Activated CD8-positive, alpha-beta memory T cell treated with anti-CD3 and anti-CD28 coated beads, Interleukin-2, amount 50 U/mL, for 48 hours (primary cell): ENCODE measurements at regions not wholly inside any gene's neighbourhood (a gene's known extent, or its start where the extent isn't known, plus 50 kb on each side); places are given as distances from the start of the nearest gene placed in this dataset.

Source experiments
- DNase-seq: peaks from one replicate; pipeline ENCODE4 v3.0.0-alpha.2; 2020

DNA sequence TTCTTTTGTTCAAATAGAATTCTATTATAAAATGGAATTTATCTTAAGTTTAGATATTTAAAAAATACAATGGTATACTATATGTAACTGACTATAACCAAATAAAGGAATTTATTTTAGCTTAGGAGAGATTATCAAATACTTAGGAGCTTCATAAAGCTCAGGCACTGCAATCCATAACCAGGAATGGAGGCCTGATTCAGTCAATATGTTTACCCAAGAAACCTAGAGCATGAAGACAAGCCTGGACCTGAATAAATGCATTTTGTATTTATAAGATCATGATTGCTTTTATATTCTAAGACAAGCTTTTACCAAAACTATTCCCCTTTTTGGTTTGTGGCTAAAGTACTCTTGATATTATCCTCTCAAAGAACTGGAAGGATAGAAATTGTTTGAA, 742.6 kb downstream of the FAT4 start:
- no peak for DNase-seq

DNA sequence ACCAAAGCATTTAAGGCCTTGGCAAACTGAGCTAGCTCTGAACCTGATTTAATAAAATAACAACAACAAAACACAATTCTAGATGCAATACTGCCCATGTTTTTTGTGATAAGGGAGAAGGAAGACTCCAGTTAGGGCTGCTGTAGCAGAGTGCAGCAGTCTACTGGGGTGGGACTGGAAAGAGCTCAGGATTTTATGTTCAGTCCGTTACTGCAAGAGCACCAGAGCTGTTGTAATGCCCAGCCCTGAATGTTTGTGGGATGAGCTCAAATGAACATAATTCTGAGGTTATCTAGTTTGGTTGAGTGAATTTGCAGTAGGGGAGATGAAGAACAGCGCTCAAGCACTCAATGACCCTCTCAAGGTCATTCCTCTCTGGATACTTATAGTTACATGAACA, 743.8 kb downstream of the FAT4 start:
- no peak for DNase-seq

DNA sequence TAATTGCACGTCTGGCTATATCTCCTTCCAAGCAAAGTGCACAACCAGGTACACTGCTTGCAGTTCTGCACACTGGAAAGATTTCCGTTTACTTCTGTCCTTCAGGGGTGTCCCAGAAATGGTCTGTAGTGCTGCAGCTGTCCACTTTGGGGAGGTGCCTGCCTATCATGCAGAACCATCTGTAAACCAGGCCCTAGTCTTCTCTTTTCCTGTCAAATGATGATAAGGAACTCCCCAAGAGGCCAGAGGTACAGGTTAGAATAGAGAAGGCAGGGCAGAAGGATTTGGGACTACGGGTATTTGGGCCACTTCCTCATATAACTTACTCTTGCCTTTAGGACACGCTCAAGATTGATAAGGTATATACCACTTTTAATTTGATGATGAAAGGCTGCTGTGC, 746.9 kb downstream of the FAT4 start:
- no peak for DNase-seq

DNA sequence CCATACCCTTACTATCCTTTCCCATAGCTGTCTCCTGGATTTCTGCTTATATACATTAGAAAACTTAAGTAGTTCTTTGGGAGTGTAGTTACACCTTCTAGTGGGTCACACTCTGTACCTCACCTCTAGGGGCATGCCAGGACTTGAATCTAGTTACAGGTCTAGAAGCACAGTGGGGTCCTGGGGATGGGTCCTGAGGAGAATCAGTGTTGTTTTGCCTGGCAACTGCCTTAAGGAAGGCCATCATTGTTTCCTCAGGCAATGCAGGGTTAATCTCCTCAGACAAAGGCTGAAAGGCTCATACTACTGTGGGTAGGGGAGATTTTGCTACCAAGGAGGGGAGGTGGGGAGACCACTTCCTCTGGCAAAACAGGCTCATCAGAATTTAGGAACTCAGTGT, 750.3 kb downstream of the FAT4 start:
- DNase-seq, result no peak

DNA sequence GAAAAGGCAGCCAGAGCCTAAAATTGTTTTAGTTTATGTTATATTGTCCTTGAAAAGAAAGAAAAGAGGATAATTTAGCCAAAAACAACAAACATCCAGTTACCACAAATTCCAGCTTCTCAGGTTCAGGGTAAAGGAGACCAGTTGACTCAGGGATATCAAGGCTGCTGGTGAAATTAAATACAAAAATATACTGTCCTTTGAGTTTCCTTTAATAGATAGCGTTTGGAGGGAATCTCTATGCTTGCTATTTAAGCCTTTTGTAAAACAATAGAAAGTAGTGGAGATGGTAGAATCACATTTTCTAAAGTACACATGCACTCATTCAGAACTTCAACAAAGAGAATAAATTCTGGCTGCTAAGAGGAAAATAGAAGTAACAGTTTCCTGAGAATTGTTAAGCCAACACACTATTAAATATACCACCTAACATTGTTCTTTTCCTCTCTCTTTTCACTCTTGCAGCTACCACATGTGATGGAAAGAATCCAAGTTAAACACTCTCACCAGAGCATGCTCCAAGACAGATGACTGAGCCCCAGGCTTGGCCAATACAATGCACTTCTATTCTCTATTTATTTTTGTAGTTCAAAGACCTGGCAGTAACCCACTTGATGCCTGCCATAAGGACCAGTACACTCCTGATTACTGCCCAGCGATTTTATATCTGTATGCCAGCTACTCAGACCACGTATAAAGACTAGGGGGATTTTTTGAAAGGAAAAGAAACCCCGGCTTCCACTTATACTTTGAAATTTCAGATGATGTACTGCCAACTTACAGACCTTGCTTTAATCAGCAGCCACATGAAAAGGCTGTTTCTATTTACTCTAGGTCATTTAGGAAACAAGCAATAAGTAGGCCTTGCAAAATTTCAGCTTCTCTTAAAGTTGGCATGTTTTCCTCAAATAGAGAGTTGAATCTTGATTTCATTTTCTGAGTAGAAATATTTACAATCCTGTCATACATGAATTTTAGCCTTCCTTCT, 756.9 kb downstream of the FAT4 start:
- no peak for DNase-seq

DNA sequence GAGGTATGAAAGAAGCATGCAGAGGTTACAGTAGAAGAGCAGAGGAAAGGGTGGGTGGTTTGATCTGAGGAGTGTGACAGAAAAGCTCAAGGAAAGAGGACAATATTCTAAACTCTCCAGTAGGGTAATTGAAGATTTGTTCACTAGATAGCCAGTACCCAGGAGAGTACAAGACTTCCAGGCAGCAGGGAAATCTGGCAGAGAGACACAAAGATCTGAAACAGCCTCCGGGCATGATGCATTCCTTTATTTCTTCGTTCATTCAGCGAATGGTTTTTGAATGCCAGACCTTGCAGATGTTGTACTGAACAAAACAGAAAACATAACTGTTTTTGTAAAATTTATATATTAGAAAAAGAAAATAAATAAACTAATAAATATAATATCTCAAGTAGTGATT, 766.6 kb downstream of the FAT4 start:
- DNase-seq, result no peak

DNA sequence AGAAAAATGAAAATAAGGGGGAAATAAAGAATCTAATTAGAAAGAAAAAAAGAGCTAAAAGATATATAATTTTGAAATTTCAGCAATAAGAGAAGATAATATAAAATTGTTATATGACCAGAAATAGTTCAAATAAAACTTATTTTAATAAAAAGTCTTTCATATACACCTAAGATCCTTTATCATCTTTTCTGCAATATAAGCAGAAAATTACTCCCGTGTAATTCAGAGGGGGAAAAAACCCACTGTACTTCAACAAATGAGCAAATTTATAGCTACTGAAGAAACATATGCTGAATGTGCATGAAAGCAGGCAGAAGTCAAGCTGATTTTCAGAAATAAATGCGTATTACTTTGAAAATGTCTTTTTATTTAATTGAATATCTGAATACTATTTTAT, 771.3 kb downstream of the FAT4 start:
- no peak for DNase-seq

DNA sequence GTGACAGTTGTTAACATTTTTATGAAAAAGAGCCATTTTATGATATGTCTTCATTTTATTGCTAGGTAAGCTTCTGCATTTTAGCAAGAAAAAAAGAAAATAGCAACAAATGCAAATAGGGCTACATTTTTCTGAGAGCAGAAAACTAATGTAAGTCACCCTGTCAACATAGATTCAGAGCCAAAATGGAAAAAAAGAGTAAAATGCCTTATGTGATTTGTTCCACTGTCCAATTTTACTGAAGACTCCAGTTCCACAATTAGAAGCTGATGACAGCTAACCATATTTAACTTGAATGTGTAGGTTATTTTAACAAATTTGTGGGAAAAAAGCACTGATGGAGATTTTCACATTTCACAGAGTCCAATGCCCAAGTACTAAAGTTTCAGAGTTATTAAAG, 772.3 kb downstream of the FAT4 start:
- DNase-seq, result no peak

DNA sequence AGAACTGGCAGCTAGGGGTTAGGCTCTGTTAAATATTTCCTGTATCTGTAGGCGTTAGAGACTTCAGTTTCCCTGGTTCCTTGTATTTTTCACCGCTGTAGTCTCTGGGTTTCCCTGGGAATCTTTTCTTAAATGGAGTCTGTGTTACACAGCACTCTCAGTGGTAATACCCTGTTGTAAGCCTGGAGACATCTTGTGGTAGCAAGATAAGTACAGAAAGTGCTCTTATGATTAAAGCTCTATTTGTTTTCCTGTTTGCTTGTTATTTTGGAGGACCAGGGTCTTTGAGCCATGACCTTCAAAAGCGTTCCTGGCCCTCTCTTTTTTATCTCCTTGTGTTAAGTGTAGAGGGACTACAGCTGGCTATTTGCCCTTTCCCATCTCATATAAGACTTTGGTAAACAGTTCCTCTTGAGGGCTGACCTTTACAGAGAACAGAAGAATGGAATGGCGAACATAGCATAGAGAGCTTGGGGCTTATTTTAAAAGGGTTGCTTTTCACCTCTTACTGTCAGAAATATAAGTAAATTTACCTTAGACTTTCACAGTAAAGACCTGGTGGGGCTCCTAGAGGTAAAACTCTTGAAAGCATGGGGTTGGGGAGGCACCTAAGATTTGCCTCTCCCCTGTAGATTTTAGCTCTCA, 782.5 kb downstream of the FAT4 start:
- DNase-seq, result no peak

DNA sequence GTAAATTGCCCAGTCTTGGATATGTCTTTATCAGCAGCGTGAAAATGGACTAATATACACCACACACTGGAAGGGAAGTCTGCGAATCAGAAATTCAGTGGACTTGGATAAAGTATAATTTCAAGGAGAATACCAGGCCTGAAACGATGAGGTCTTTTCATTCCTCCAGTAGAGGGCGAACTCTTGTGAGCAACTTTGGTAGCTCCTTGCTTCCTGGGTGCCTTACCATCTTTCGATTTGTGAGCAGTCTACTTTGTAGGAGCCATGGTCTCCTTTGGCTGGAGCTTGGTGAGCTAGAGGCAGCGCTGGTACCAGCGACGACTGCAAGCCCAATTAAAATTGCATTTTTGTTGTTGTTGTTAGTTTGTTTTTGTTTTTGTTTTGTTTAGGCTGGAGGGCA, 791.9 kb downstream of the FAT4 start:
- DNase-seq, result no peak

- DNase-seq, result no peak
Observed at GRCh38 chr4:126109836-126110235, 795.1 kb downstream of the FAT4 start.

GRCh38 chr4:126113058-126113457, 798.3 kb downstream of the FAT4 start:
- no peak for DNase-seq

DNA sequence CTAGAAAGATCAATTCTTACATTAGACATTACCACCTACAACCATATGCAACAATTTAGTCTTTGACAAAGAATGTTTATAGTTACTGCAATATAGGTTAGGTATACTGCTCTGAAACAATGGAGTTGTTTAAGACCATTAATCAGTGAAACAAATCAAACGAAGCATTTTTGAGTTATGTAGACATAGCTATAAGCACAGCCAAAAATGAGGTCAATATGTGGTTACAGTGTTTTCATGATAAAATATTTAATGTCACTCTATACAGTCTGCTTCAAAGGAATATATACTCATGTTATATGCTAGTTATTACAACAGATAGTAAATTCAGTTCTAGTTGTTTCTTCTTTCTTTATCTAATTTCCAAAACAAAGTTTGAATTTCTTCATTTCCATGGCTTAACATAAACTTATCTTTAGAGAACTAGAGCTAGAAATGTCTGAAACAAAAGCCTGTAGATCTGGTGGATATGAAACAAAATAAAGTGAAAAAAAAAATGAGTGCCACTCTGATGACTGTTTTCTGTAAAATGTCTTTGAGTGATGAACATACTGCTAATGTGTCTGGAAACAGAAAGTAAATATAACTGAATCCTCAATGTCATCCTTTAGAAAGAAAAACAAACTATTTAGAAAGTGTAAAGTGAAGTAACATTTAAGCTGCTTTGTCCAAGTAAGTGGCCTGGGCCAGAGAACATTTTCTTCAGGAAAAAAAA, 809.0 kb downstream of the FAT4 start:
- DNase-seq, result no peak

GRCh38 chr4:126124818-126125217, 810.1 kb downstream of the FAT4 start:
- no peak for DNase-seq

GRCh38 chr4:126130215-126130614, 815.5 kb downstream of the FAT4 start:
- DNase-seq, result no peak

DNA sequence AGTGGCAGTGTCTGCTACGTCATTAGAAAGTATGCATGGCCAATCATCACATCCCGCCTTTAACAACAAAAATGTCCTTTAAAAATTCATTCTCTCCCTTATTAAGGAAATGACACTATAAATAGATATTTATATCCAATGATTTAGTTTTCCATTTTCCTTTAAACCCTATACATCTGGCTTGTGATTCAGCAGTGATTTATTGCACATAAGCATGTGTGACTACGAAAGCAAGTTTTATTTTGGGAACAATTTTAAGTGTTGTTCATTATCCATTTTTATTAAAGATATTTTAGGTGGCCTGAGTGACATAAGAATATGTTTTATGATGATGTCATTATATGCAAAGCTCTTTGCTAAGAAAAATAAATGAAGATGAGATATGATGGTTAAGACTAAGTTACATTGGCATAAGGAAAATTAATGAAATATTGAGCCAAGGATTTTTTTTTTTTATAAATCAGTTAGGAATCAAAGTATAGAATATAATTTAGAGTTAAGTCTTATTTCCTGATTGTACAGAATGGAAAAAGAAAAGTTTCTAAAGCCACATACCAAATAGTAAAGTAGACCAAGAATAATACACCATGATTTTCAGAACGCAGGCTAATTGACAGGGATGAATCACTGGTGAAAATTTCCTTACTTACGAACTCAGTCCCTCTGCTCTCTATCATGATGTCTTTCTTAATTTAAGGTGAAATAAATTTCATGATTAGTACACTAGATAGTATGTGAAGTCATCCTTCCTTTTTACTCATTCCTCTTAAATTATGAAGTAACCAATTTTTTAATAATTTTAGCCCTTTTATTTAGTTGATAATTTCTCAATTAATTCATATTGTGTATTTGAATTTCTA, 822.4 kb downstream of the FAT4 start:
- DNase-seq, result no peak

DNA sequence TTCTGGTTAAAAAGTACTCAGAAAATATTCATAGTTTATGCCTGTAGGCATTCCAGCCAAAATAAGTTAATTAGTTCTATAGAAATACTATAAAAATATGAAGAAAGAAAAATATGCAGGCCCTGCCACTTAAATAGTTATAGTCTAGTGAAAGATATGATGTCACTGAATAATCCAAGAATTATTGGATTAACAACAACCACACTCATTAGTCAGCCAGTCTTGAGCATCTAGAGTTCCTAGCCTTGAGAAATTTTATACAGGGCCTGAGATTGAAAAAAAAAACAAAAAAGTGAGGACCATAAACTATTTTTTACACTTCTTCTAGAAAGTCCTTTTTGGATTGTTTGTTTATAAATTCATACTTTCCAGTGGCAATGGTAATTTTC, 823.0 kb downstream of the FAT4 start:
- DNase-seq, result no peak

DNA sequence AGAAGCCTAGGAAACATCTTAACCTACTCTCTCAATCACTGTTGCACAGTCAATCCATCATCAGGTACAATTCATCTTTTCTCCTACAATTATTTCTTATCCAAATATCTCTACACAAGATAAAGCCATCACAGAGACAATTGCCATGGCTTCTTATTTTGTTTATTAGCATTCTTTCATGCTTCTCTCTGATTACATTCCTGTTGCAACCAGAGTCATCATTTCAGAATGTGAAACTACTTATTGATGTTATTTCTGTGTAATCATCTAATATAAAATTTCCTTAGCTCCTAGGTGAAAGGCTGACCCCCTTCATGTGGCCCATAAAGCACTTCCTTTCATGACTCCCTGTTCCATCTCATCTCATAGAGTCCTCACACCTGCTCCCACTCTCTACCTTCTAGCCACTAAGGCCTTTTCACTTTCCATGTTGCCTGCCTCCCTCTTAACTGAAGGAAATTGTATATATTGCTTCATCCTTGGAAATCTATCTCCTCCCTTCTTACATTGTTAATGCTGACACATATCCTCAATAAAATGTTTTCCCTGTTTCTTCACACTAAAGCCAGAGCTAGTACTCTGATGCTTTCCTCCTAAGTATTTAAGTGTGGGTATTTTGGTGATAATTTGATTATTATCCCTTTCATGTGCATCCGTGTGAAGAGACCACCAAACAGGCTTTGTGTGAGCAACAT, 829.9 kb downstream of the FAT4 start:
- DNase-seq, result no peak

- DNase-seq, result no peak
Observed at GRCh38 chr4:126168484-126168883, 853.7 kb downstream of the FAT4 start.

GRCh38 chr4:126172126-126172525, 857.4 kb downstream of the FAT4 start:
- no peak for DNase-seq

GRCh38 chr4:126174627-126175026, 859.9 kb downstream of the FAT4 start:
- DNase-seq, result no peak

DNA sequence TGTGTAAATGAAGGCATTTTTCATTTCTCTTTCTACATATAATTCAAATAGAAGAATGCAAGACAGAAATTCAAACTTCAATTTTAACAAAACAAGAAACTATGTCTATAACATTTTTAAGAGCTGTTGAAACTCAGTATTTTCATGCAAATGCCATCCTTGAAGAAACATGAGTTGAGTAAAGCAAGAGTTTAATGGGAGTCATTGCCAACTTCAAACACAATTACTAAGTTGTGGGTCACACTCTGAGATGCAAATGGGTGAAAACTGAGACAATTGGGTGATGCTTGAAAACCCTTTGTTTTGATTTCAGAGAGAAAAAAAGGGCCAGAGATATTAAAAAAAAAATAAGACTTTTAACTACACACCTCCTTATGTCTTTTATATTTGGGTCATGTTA, 865.9 kb downstream of the FAT4 start:
- no peak for DNase-seq
